ENCODE measurements at regions not wholly inside any gene's neighbourhood (a gene's known extent, or its start where the extent isn't known, plus 50 kb on each side); places are given as distances from the start of the nearest gene placed in this dataset.

DNA sequence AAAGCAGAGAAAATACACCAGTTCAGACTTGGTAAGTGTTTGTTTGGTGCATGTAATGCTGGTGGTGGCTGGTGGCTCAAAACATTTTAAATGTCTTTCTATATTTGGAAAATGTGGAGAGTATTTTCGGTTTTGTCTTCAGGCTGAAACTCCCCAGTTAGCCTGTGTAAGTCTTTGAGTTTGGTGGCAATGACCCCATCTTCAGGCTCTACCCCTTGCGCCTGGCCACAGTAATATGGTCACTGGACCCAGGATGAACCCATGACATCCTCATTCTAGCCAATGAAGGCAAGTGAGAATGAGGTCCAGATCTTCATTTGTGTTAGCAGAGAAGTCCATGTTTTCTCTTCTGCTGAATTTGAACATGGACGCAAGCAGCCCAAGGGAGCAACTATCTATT, 422.6 kb downstream of the BRINP1 start:
- H3K27me3 ChIP-seq (replicated peaks in 1 of 2; ENCODE audit: control insufficient read depth in 2 of 2, insufficient read depth in 2 of 2, low read length in 1 of 2): no peaks in the 10 kb centered on the region
- no peak overlapping the region for H3K4me3 ChIP-seq
- H3K36me3 ChIP-seq (ENCODE audit: control insufficient read depth in 2 of 2, insufficient read depth in 2 of 2, low read length in 1 of 2): no peaks in the 10 kb centered on the region
- POLR2A ChIA-PET: no interaction called here
- H2AFZ ChIP-seq (ENCODE audit: control insufficient read depth, low read depth, low read length): no peak overlapping the region
- H3K4me1 ChIP-seq (ENCODE audit: control insufficient read depth, insufficient read depth, low read length): no peaks in the 10 kb centered on the region
- SMC1A ChIA-PET (ENCODE audit: uncharacterized antibody, unreplicated experiment): no interaction called here
- H3K79me2 ChIP-seq (ENCODE audit: control insufficient read depth, insufficient read depth, low read length): no peaks in the 10 kb centered on the region
- H3K4me2 ChIP-seq (ENCODE audit: control insufficient read depth, insufficient read depth): no peak overlapping the region
- no peak for DNase-seq (ENCODE audit: low read depth, low spot score)
- 47% methylated on average over 3 of the region's 3 CpGs for WGBS (ENCODE audit: insufficient coverage, insufficient replicate concordance, low lambda C conversion rate, missing lambda C conversion rate)
- CTCF ChIA-PET: no interaction called here
- in situ Hi-C loops (cut with MboI) (no loop called here), intact Hi-C loops (cut with micrococcal nuclease; ENCODE audit: unreplicated experiment) (no loop called here)
- RAD21 ChIA-PET (ENCODE audit: unreplicated experiment): no interaction called here
- H3K9ac ChIP-seq (ENCODE audit: control insufficient read depth, insufficient read depth, low read length): no peak overlapping the region
- no TSS peak for BruUV-seq (replicated peaks)
- H3K9me3 ChIP-seq (replicated peaks; ENCODE audit: control insufficient read depth, insufficient read depth, low read length): no peaks in the 10 kb centered on the region
- TF ChIP-seq POLR2A (IDR thresholded peaks at IDR 0.05; ENCODE audit: low read depth, low read length) (no peak), NFXL1 (IDR thresholded peaks at IDR 0.05; ENCODE audit: borderline replicate concordance) (no peak), RAD51 (IDR thresholded peaks at IDR 0.05) (no peak), CREB1 (IDR thresholded peaks at IDR 0.05; ENCODE audit: low read depth) (no peak), HDAC6 (IDR thresholded peaks at IDR 0.05; ENCODE audit: unreplicated experiment) (no peak), HDGF (IDR thresholded peaks at IDR 0.05) (no peak), STAT3 (IDR thresholded peaks at IDR 0.05; ENCODE audit: low read depth, low read length) (no peak), POLR2AphosphoS2 (IDR thresholded peaks at IDR 0.05; ENCODE audit: low read depth, low read length) (no peak)
- TF ChIP-seq, protein P1, sequence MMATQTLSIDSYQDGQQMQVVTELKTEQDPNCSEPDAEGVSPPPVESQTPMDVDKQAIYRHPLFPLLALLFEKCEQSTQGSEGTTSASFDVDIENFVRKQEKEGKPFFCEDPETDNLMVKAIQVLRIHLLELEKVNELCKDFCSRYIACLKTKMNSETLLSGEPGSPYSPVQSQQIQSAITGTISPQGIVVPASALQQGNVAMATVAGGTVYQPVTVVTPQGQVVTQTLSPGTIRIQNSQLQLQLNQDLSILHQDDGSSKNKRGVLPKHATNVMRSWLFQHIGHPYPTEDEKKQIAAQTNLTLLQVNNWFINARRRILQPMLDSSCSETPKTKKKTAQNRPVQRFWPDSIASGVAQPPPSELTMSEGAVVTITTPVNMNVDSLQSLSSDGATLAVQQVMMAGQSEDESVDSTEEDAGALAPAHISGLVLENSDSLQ (IDR thresholded peaks at IDR 0.05): no peak
- no peaks in the 10 kb centered on the region for H4K20me1 ChIP-seq (ENCODE audit: control insufficient read depth, insufficient read depth)
- no peak for ATAC-seq
- no peak for FAIRE-seq
- H3K27ac ChIP-seq (ENCODE audit: control insufficient read depth, insufficient read depth): no peak overlapping the region

DNA sequence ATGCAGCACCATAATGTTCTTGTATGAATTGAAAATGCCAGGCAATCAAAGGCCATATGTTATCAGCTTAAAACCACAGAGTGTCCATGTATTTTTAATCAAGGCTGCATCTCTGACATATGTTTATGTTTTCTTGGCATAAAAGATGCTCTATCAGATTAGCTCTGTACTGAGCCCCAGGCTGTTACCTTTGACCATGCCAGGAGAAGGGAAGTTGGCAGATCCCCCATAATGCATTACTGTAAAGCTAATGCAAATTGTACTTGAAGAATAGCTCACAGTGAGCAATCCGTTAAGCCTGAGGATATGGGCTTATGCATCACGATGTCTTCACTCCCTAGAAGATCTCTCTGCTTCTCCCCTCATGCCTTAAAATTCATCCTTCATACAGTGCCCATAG, 414.4 kb downstream of the BRINP1 start:
- SMC1A ChIA-PET (ENCODE audit: uncharacterized antibody, unreplicated experiment): no interaction called here
- in situ Hi-C loops (cut with MboI) (no loop called here), intact Hi-C loops (cut with micrococcal nuclease; ENCODE audit: unreplicated experiment) (no loop called here)
- ATAC-seq: no peak
- no peak overlapping the region for H2AFZ ChIP-seq (ENCODE audit: control insufficient read depth, low read depth, low read length)
- CTCF ChIA-PET: interaction anchor here (1.3 kb wide), 1 partner anchor 57 kb away, joined by 3 read pairs; no protein-coding TSS in a partner anchor
- H3K27me3 ChIP-seq (replicated peaks in 1 of 2; ENCODE audit: control insufficient read depth in 2 of 2, insufficient read depth in 2 of 2, low read length in 1 of 2): no peaks in the 10 kb centered on the region
- DNase-seq (ENCODE audit: low read depth, low spot score): no peak
- H3K36me3 ChIP-seq (ENCODE audit: control insufficient read depth in 2 of 2, insufficient read depth in 2 of 2, low read length in 1 of 2): no peaks in the 10 kb centered on the region
- RAD21 ChIA-PET (ENCODE audit: unreplicated experiment): no interaction called here
- no peak overlapping the region for H3K9ac ChIP-seq (ENCODE audit: control insufficient read depth, insufficient read depth, low read length)
- no peaks in the 10 kb centered on the region for H3K4me1 ChIP-seq (ENCODE audit: control insufficient read depth, insufficient read depth, low read length)
- no peaks in the 10 kb centered on the region for H3K79me2 ChIP-seq (ENCODE audit: control insufficient read depth, insufficient read depth, low read length)
- no peak for TF ChIP-seq ZNF622 (IDR thresholded peaks at IDR 0.05)
- TF ChIP-seq, protein P2, sequence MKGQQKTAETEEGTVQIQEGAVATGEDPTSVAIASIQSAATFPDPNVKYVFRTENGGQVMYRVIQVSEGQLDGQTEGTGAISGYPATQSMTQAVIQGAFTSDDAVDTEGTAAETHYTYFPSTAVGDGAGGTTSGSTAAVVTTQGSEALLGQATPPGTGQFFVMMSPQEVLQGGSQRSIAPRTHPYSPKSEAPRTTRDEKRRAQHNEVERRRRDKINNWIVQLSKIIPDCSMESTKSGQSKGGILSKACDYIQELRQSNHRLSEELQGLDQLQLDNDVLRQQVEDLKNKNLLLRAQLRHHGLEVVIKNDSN (IDR thresholded peaks at IDR 0.05; ENCODE audit: borderline replicate concordance, extremely low read length, insufficient read depth, low read depth, low read length): no peak
- TF ChIP-seq, protein P3, sequence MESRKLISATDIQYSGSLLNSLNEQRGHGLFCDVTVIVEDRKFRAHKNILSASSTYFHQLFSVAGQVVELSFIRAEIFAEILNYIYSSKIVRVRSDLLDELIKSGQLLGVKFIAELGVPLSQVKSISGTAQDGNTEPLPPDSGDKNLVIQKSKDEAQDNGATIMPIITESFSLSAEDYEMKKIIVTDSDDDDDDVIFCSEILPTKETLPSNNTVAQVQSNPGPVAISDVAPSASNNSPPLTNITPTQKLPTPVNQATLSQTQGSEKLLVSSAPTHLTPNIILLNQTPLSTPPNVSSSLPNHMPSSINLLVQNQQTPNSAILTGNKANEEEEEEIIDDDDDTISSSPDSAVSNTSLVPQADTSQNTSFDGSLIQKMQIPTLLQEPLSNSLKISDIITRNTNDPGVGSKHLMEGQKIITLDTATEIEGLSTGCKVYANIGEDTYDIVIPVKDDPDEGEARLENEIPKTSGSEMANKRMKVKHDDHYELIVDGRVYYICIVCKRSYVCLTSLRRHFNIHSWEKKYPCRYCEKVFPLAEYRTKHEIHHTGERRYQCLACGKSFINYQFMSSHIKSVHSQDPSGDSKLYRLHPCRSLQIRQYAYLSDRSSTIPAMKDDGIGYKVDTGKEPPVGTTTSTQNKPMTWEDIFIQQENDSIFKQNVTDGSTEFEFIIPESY (IDR thresholded peaks at IDR 0.05): no peak
- no peak for TF ChIP-seq FOXK2 (IDR thresholded peaks at IDR 0.05)
- TF ChIP-seq TCF7 (IDR thresholded peaks at IDR 0.05; ENCODE audit: borderline replicate concordance): no peak
- no peak for TF ChIP-seq ZNF274 (IDR thresholded peaks at IDR 0.05; ENCODE audit: insufficient read depth, insufficient read length)
- no peak for TF ChIP-seq PAX5 (IDR thresholded peaks at IDR 0.05; ENCODE audit: borderline replicate concordance, low read depth, low read length)
- no peaks in the 10 kb centered on the region for H3K9me3 ChIP-seq (replicated peaks; ENCODE audit: control insufficient read depth, insufficient read depth, low read length)
- FAIRE-seq: no peak
- no peak overlapping the region for H3K27ac ChIP-seq (ENCODE audit: control insufficient read depth, insufficient read depth)
- 0% methylated on average over 2 of the region's 2 CpGs for WGBS (ENCODE audit: insufficient coverage, insufficient replicate concordance, low lambda C conversion rate, missing lambda C conversion rate)
- H4K20me1 ChIP-seq (ENCODE audit: control insufficient read depth, insufficient read depth): no peaks in the 10 kb centered on the region
- no peak overlapping the region for H3K4me2 ChIP-seq (ENCODE audit: control insufficient read depth, insufficient read depth)
- no peak overlapping the region for H3K4me3 ChIP-seq
- POLR2A ChIA-PET: no interaction called here
- BruUV-seq (replicated peaks): no TSS peak

Data from GM12878 (cell line).